Mammary epithelial cell (primary cell): ENCODE measurements at regions not wholly inside any gene's neighbourhood (a gene's known extent, or its start where the extent isn't known, plus 50 kb on each side); places are given as distances from the start of the nearest gene placed in this dataset.

Source experiments
- EZH2 ChIP-seq: IDR thresholded peaks from 2 replicates; pipeline ENCODE4 v1.6.1; 2012; ENCODE audit warnings: low read length, inconsistent platforms, borderline replicate concordance
- TF ChIP-seq, protein P1 (sequence below), 2 donors: IDR thresholded peaks in 1 of 2; conservative IDR thresholded peaks in 1 of 2; 2 replicates each; pipeline ENCODE4 v1.5.1; 2011 to 2012; ENCODE audit warnings: inconsistent platforms in 2 of 2, low read length in 2 of 2, mild to moderate bottlenecking in 2 of 2, control low read depth in 1 of 2, low read depth in 1 of 2; ENCODE audit not compliant: insufficient read depth in 1 of 2; ENCODE audit errors: extremely low read depth in 1 of 2

DNA sequence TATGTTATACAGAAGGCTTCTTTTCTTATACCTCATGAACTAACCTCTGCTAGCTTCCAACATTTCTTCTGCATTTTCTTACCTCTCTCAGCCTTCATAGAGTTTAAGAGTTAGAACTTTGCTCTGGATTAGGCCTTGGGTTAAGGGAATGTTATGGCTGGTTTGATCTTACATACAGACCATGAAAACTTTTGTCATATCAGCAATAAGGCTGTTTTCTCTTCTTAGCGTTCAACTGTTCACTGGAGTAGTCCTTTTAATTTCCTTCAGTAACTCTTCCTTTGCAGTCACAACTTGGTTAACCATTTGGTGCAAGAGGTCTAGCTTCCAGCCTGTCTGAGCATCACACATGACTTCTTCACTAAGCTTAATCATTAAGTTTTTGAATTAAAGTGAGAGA, 329.0 kb upstream of the CCNG1 start:
- TF ChIP-seq, protein P1, sequence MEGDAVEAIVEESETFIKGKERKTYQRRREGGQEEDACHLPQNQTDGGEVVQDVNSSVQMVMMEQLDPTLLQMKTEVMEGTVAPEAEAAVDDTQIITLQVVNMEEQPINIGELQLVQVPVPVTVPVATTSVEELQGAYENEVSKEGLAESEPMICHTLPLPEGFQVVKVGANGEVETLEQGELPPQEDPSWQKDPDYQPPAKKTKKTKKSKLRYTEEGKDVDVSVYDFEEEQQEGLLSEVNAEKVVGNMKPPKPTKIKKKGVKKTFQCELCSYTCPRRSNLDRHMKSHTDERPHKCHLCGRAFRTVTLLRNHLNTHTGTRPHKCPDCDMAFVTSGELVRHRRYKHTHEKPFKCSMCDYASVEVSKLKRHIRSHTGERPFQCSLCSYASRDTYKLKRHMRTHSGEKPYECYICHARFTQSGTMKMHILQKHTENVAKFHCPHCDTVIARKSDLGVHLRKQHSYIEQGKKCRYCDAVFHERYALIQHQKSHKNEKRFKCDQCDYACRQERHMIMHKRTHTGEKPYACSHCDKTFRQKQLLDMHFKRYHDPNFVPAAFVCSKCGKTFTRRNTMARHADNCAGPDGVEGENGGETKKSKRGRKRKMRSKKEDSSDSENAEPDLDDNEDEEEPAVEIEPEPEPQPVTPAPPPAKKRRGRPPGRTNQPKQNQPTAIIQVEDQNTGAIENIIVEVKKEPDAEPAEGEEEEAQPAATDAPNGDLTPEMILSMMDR (conservative IDR thresholded peaks at IDR 0.05 in 1 of 2, IDR thresholded peaks at IDR 0.05 in 1 of 2; ENCODE audit: extremely low read depth in 1 of 2, insufficient read depth in 1 of 2, low read depth in 1 of 2, low read length in 2 of 2), result no peak
- no peak for TF ChIP-seq EZH2
